PFSK-1 (cell line): ENCODE measurements at regions not wholly inside any gene's neighbourhood (a gene's known extent, or its start where the extent isn't known, plus 50 kb on each side); places are given as distances from the start of the nearest gene placed in this dataset.

ENCODE experiments used
- FOXP2 ChIP-seq: optimal IDR thresholded peaks from 2 replicates; pipeline ENCODE3; 2011; ENCODE audit warnings: borderline replicate concordance, control low read depth, inconsistent platforms; ENCODE audit not compliant: insufficient read depth; ENCODE audit errors: extremely low read length, extremely low read depth
- POLR2AphosphoS5 ChIP-seq: IDR thresholded peaks from 2 replicates; pipeline ENCODE4 v1.6.1; 2012; ENCODE audit warnings: low read depth, mild to moderate bottlenecking, control low read depth, low read length, moderate library complexity
- SIN3A ChIP-seq: IDR thresholded peaks from 2 replicates; pipeline ENCODE4 v1.6.1; 2012; ENCODE audit warnings: mild to moderate bottlenecking, low read length, moderate library complexity, borderline replicate concordance; ENCODE audit not compliant: insufficient read depth
- TAF1 ChIP-seq: IDR thresholded peaks from 2 replicates; pipeline ENCODE4 v1.6.1; 2012; ENCODE audit warnings: low read length, control low read depth, borderline replicate concordance; ENCODE audit not compliant: insufficient read depth
- TF ChIP-seq, protein P1 (sequence below), 2 experiments: IDR thresholded peaks; 2 replicates each; pipeline versions ENCODE4 v1.6.1 to v1.8.0; 2011 to 2012; ENCODE audit warnings: low read depth in 2 of 2, low read length in 2 of 2, control low read depth in 1 of 2, inconsistent platforms in 1 of 2, mild to moderate bottlenecking in 1 of 2, moderate library complexity in 1 of 2; ENCODE audit not compliant: insufficient read depth in 1 of 2

DNA sequence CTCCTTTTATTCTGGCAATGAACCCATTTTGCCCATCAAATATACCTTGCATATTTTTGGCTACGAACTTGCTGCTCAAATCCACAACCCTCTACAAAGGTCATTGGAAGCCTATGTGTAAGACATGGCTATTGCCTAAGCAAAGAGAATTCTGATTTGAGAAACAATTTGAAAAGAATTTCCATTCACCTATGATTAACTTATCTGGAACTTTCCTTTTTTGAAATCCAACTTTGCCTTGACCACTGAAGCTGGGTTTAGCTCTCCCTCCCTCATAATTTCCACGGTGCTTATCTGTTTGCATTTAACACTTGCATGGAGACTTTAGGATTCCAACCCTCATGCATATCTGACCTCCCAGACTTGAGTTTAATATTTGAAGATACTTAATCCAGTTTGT, 1514.7 kb upstream of the SLC10A2 start:
- no peak for TF ChIP-seq TAF1
- no peak for TF ChIP-seq SIN3A
- TF ChIP-seq, protein P1, sequence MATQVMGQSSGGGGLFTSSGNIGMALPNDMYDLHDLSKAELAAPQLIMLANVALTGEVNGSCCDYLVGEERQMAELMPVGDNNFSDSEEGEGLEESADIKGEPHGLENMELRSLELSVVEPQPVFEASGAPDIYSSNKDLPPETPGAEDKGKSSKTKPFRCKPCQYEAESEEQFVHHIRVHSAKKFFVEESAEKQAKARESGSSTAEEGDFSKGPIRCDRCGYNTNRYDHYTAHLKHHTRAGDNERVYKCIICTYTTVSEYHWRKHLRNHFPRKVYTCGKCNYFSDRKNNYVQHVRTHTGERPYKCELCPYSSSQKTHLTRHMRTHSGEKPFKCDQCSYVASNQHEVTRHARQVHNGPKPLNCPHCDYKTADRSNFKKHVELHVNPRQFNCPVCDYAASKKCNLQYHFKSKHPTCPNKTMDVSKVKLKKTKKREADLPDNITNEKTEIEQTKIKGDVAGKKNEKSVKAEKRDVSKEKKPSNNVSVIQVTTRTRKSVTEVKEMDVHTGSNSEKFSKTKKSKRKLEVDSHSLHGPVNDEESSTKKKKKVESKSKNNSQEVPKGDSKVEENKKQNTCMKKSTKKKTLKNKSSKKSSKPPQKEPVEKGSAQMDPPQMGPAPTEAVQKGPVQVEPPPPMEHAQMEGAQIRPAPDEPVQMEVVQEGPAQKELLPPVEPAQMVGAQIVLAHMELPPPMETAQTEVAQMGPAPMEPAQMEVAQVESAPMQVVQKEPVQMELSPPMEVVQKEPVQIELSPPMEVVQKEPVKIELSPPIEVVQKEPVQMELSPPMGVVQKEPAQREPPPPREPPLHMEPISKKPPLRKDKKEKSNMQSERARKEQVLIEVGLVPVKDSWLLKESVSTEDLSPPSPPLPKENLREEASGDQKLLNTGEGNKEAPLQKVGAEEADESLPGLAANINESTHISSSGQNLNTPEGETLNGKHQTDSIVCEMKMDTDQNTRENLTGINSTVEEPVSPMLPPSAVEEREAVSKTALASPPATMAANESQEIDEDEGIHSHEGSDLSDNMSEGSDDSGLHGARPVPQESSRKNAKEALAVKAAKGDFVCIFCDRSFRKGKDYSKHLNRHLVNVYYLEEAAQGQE (IDR thresholded peaks at IDR 0.05; ENCODE audit: insufficient read depth in 1 of 2, low read depth in 2 of 2, low read length in 2 of 2) = no peak
- TF ChIP-seq POLR2AphosphoS5 = no peak
- TF ChIP-seq FOXP2 = no peak

DNA sequence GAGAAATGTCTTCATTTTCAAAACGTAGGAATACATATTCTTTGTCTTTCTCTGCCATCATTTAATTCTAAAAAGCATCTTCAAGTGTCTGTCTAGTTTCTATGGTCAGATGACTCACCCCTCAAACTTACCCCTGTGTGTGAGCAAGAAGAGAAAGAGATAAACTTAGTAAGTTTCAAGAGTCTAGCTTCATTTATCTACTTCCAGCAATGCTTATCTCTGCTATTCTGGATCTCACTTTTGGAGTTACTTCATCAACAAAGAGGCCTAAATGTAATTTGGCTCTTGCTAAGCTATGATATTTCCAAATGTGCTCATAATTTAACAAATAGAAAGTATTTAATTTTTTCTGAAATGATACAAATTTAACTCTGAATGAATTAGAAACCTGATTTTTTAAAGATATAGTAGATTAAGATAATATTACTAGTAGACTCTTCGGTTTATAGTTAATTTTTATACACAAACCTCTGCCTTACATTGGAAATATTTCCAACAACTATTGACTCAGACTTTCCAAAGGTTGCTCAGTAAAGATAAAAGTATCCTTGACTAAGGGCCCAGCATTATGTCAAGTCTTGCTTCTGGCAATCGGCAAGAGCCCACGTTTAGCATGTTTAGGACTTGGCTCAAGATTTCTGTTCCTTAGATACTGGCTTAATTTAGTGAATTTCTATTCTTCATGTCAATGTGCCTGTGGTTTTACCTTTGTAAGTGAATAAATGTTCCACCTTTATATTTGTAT, 1511.0 kb upstream of the SLC10A2 start:
- no peak for TF ChIP-seq SIN3A
- no peak for TF ChIP-seq TAF1
- TF ChIP-seq, protein P1 (IDR thresholded peaks at IDR 0.05; ENCODE audit: insufficient read depth in 1 of 2, low read depth in 2 of 2, low read length in 2 of 2) = no peak
- TF ChIP-seq FOXP2 = no peak
- TF ChIP-seq POLR2AphosphoS5 = no peak

DNA sequence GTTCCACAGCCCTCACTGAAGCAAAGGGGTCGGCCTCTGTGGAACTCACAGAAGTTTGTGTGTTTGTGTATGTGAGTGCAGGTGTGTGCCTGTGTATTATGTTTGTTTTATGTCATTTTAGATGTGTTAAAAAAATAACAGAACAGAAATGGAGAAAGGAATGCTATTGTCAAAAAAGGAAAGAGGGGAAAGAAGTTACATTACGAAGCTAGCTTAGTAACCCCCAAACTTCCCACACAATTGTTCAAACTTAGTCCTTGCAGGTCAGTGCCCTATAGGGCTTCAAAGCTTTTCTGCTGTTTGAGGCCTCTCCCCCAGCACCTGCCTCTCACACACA, 1505.6 kb upstream of the SLC10A2 start:
- no peak for TF ChIP-seq TAF1
- no peak for TF ChIP-seq SIN3A
- no peak for TF ChIP-seq POLR2AphosphoS5
- TF ChIP-seq, protein P1 (IDR thresholded peaks at IDR 0.05; ENCODE audit: insufficient read depth in 1 of 2, low read depth in 2 of 2, low read length in 2 of 2) = no peak
- no peak for TF ChIP-seq FOXP2

DNA sequence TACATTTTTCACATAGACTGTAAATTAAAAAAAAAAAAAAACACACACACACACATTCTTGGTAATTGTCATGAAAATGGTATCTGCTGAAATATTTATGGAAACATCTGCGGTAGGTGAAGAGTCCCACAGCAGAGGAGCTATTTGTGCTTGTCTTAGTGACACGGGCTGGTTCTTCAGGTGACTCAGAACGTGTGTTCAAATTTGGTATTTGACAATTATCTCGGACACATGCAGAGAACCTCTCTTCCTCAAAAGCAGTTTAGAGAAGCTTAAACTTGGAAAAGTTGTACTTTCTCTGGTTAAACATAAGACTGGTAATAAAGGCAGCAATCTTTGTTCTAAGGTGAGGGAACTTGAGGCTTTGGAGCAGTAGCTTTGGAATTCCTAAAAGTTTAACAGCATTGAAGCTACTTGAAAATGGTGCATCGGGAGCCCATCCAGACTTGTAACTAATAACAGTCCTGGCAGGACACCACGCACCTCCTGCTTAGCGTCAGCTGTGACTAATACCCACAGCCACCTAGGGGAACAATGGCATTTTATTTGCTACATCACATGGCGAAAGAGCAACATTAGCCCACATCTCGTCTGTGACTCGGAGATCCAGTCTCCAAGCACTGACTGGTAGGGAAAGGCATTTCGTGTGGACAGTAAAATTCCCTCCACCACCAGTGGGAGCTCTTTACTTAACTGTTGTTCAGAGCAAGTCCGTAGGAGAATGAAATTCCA, 1505.1 kb upstream of the SLC10A2 start:
- TF ChIP-seq TAF1 (no peak), SIN3A (no peak), FOXP2 (no peak), POLR2AphosphoS5 (no peak)
- TF ChIP-seq, protein P1 (IDR thresholded peaks at IDR 0.05; ENCODE audit: insufficient read depth in 1 of 2, low read depth in 2 of 2, low read length in 2 of 2) = no peak
